ENCODE measurements at regions not wholly inside any gene's neighbourhood (a gene's known extent, or its start where the extent isn't known, plus 50 kb on each side); places are given as distances from the start of the nearest gene placed in this dataset.
"Not testable (repeated sequence)": the region's sequence is repeated elsewhere in the genome, so short reads cannot be mapped to it uniquely, and the experiment has no call there.

DNA sequence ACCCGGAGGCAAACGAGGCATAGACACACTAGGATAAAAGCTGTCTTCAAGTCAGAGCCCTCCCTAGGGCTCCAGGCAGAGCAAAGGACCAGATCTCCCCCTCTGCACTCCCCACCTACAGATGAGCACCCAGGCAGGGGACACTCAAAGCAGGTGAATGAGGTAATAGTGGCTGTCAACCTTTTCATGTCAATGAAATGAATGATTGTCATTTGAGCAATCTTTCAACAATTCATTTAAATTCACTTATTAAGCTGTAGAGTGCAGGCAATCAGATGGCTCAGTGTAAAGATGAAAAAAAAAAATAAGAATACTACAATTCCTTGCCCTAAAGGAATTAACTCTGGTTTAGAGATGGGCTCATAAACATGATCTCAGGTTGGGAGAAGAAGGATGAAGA, 427.8 kb upstream of the ISX start:
- ChIA-PET CTCF (no interaction called here), POLR2A (no interaction called here)
- DNase-seq (ENCODE audit: extremely low spot score) = no peak
- TF ChIP-seq CTCF (IDR thresholded peaks at IDR 0.05; ENCODE audit: control extremely low read depth, extremely low read depth, low read depth, missing control alignments) = no peak

DNA sequence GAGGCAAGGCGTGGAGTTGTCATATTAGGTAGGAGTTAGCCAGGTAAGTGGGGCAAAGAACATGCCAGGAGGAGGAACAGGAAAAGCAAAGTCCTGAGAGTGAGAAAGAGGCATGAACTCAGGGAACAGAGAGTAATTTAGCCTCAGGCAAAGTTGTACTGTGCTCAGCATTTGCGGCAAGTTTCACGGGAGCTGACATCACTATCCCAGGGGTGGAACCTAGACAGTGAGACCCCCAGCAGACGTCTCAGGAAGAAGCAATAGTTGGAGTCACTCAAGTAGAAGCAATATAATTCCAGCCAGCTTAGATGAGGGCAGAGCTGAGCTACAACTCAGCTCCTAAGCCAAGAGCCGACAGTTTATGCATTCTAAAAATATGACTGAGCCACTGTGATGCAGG, 426.0 kb upstream of the ISX start:
- ChIA-PET CTCF (no interaction called here), POLR2A (no interaction called here)
- no peak for DNase-seq (ENCODE audit: extremely low spot score)
- TF ChIP-seq CTCF (IDR thresholded peaks at IDR 0.05; ENCODE audit: control extremely low read depth, extremely low read depth, low read depth, missing control alignments) = no peak

DNA sequence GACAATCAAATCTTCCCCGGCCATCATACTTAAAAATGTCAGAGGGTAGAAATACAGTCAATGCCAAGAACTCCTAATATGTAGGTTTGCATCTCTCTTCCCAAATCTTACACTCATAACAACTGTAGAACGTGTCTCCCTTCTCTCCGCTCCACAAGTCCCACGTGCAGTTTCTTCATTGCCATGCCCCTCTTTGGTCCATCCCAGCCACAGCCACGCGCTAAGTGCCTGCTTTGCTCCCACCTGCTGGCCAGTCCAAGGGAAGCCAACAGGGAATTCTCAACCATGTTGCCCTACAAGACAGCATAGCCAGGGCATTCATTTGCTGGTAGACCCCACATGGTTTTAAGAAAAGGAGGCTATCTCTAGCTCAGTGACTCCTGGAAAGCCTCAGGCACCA, 420.6 kb upstream of the ISX start:
- TF ChIP-seq CTCF (IDR thresholded peaks at IDR 0.05; ENCODE audit: control extremely low read depth, extremely low read depth, low read depth, missing control alignments) = no peak
- POLR2A ChIA-PET = no interaction called here
- DNase-seq (ENCODE audit: extremely low spot score) = no peak
- CTCF ChIA-PET = no interaction called here

DNA sequence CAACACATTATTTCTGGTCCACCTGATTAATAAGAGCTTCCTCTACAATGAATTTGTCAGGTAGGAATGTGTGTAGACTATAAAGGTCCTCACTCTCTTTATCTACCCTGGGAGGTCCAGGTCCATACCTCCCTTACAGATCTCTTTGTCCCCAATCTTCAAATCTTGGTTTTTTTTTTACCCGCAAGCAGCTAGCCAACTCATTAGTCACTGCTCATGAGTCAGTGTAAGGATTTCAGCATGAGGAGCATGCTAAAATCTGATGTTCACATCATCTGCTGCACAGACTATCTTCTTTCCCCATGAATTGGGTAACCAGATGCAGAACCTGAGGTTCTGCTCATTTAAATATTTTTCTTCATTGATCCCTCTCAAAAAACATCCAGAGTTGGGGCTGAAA, 397.0 kb upstream of the ISX start:
- ChIA-PET POLR2A (no interaction called here), CTCF (no interaction called here)
- no peak for TF ChIP-seq CTCF (IDR thresholded peaks at IDR 0.05; ENCODE audit: control extremely low read depth, extremely low read depth, low read depth, missing control alignments)
- DNase-seq (ENCODE audit: extremely low spot score) = no peak

DNA sequence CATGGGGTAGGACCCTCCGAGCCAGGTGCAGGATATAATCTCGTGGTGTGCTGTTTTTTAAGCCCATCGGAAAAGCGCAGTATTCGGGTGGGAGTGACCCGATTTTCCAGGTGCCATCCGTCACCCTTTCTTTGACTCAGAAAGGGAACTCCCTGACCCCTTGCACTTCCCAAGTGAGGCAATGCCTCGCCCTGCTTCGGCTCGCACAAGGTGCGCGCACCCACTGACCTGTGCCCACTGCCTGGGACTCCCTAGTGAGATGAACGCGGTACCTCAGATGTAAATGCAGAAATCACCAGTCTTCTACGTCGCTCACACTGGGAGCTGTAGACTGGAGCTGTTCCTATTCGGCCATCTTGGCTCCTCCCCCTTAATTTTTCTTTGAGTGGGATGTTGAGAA, 382.9 kb upstream of the ISX start:
- DNase-seq (ENCODE audit: extremely low spot score); CTCF ChIA-PET; POLR2A ChIA-PET: not testable (repeated sequence)

GRCh38 chr22:34684278-34684677, 381.7 kb upstream of the ISX start:
- POLR2A ChIA-PET; DNase-seq (ENCODE audit: extremely low spot score): not testable (repeated sequence)

DNA sequence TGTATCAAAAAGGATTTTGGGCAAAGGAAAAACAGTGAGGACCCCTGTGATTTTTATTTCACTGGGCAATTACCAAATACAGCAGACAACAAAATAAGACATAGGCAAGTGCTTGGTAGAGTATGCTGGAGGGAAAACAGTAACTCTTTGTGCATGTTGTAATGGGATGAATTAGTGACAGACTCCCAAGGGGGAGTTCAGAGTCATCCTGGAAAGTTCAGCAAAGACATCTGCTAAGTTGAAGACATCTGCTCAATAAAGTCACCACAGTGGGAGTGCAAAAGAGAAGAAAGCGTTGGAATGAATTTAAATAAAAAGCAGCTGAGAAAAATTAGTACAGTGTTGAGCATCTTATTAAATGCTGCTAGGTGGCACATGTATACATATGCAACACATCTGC, 378.8 kb upstream of the ISX start:
- TF ChIP-seq CTCF (IDR thresholded peaks at IDR 0.05; ENCODE audit: control extremely low read depth, extremely low read depth, low read depth, missing control alignments) = no peak
- CTCF ChIA-PET = no interaction called here
- POLR2A ChIA-PET = no interaction called here

More at GRCh38 chr22:34684278-34684677, 381.7 kb upstream of the ISX start:
- CTCF ChIA-PET = not testable (repeated sequence)

DNA sequence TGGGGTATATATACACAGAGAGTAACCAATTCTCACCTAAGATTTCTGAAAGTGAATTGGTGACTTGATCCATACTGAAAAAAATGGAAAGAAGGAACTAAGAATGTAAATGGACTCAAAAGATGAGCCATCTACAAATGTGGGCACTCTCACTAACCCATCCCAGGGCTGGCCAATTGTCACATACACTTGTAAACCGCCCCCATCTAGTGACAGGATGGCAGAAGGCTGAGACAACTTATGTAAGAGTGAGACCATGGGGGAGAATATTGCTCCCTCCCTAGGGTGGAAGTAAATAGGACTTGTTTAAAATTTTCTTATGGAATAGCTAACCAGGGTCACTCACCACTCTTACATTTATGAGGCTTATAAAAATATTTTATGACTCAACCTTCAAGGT, 377.1 kb upstream of the ISX start:
- POLR2A ChIA-PET = no interaction called here
- CTCF ChIA-PET = no interaction called here
- TF ChIP-seq CTCF (IDR thresholded peaks at IDR 0.05; ENCODE audit: control extremely low read depth, extremely low read depth, low read depth, missing control alignments) = no peak
- DNase-seq (ENCODE audit: extremely low spot score) = no peak

More for the DNA sequence above, 378.8 kb upstream of the ISX start:
- no peak for DNase-seq (ENCODE audit: extremely low spot score)
